ENCODE measurements at regions not wholly inside any gene's neighbourhood (a gene's known extent, or its start where the extent isn't known, plus 50 kb on each side); places are given as distances from the start of the nearest gene placed in this dataset.

DNA sequence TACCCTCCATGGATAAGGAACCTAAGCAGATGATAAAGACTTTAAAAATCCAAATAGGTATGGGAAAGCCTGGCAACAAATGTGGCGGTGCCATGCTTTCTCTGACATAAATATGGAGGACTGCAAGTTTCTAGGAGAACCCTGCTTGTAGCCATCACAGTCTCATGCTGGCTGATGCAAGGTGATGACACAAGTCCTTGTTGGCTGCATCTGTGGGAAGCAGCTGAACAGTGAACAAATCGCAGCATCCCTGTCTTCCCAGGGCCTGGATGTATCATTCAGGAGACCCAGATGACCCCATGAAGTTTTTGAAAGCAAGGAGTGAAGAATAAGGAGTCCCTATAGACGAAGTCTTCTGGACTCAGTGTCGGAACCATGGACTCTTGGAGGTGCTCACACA, 234.4 kb upstream of the HS3ST1 start:
- TF ChIP-seq, protein P1, sequence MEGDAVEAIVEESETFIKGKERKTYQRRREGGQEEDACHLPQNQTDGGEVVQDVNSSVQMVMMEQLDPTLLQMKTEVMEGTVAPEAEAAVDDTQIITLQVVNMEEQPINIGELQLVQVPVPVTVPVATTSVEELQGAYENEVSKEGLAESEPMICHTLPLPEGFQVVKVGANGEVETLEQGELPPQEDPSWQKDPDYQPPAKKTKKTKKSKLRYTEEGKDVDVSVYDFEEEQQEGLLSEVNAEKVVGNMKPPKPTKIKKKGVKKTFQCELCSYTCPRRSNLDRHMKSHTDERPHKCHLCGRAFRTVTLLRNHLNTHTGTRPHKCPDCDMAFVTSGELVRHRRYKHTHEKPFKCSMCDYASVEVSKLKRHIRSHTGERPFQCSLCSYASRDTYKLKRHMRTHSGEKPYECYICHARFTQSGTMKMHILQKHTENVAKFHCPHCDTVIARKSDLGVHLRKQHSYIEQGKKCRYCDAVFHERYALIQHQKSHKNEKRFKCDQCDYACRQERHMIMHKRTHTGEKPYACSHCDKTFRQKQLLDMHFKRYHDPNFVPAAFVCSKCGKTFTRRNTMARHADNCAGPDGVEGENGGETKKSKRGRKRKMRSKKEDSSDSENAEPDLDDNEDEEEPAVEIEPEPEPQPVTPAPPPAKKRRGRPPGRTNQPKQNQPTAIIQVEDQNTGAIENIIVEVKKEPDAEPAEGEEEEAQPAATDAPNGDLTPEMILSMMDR (optimal IDR thresholded peaks at IDR 0.05 in 1 of 3, IDR thresholded peaks at IDR 0.05 in 1 of 3, conservative IDR thresholded peaks at IDR 0.05 in 1 of 3; ENCODE audit: extremely low read depth in 1 of 3, insufficient read depth in 2 of 3, low read length in 3 of 3), result no peak
- no peak for TF ChIP-seq EZH2 (IDR thresholded peaks at IDR 0.05; ENCODE audit: low read length)

Data from keratinocyte (primary cell).